Stimulated activated CD4-positive, alpha-beta T cell treated with anti-CD3 and anti-CD28 coated beads, Interleukin-2, amount 100 ng/mL, for 4 hours (primary cell): ENCODE measurements at regions not wholly inside any gene's neighbourhood (a gene's known extent, or its start where the extent isn't known, plus 50 kb on each side); places are given as distances from the start of the nearest gene placed in this dataset.

ENCODE experiments used
- DNase-seq: peaks from one replicate; pipeline ENCODE4 v3.0.0-alpha.2; 2020; ENCODE audit warnings: low read depth

- DNase-seq, result no peak
Observed at GRCh38 chr6:104207635-104208034, 652.1 kb downstream of the HACE1 start.

GRCh38 chr6:104201557-104201956 lies 658.2 kb downstream of the HACE1 start:
- DNase-seq, result no peak

- no peak for DNase-seq
Observed at GRCh38 chr6:104187616-104188015, 672.1 kb downstream of the HACE1 start.

- DNase-seq, result no peak
Observed at GRCh38 chr6:104186831-104187230, 672.9 kb downstream of the HACE1 start.

- no peak for DNase-seq
Observed at GRCh38 chr6:104183816-104184435, 675.8 kb downstream of the HACE1 start.

GRCh38 chr6:104182811-104183210 lies 676.9 kb downstream of the HACE1 start:
- DNase-seq, result no peak

GRCh38 chr6:104173668-104174067 lies 686.1 kb downstream of the HACE1 start:
- no peak for DNase-seq

- DNase-seq, result no peak
Observed at GRCh38 chr6:104170401-104170800, 689.3 kb downstream of the HACE1 start.

GRCh38 chr6:104166055-104166668 lies 693.6 kb downstream of the HACE1 start:
- DNase-seq, result no peak

GRCh38 chr6:104162036-104162669 lies 697.6 kb downstream of the HACE1 start:
- DNase-seq, result no peak

- DNase-seq, result no peak
Observed at GRCh38 chr6:104159045-104159618, 700.6 kb downstream of the HACE1 start.

- no peak for DNase-seq
Observed at GRCh38 chr6:104143757-104144156, 716.0 kb downstream of the HACE1 start.

GRCh38 chr6:104134876-104135275 lies 724.8 kb downstream of the HACE1 start:
- no peak for DNase-seq

GRCh38 chr6:104130343-104130742 lies 729.4 kb downstream of the HACE1 start:
- DNase-seq, result no peak

- no peak for DNase-seq
Observed at GRCh38 chr6:104126315-104127005, 733.3 kb downstream of the HACE1 start.

- no peak for DNase-seq
Observed at GRCh38 chr6:104123227-104123626, 736.5 kb downstream of the HACE1 start.

- no peak for DNase-seq
Observed at GRCh38 chr6:104118274-104118673, 741.4 kb downstream of the HACE1 start.

GRCh38 chr6:104109806-104110205 lies 749.9 kb downstream of the HACE1 start:
- no peak for DNase-seq

GRCh38 chr6:104108634-104109033 lies 751.1 kb downstream of the HACE1 start:
- no peak for DNase-seq

GRCh38 chr6:104095661-104096416 lies 763.9 kb downstream of the HACE1 start:
- no peak for DNase-seq

GRCh38 chr6:104087765-104088164 lies 772.0 kb downstream of the HACE1 start:
- DNase-seq, result no peak

- no peak for DNase-seq
Observed at GRCh38 chr6:104068281-104068680, 791.4 kb downstream of the HACE1 start.
